Small intestine (tissue), 7 donors: ENCODE measurements at regions not wholly inside any gene's neighbourhood (a gene's known extent, or its start where the extent isn't known, plus 50 kb on each side); places are given as distances from the start of the nearest gene placed in this dataset.

ENCODE experiments used
- DNase-seq, 2 donors: peaks; one replicate each; pipeline versions ENCODE4 v3.0.0 to v3.0.0-alpha.2; 2013
- FAIRE-seq: peaks from 2 replicates; lab custom pipeline; 2012; peaks lifted over from hg19 to GRCh38; lab: Jason Lieb, UNC
- H3K27ac ChIP-seq, 3 donors: one replicate each; pipeline ENCODE4 v1.5.1; 2013; ENCODE audit warnings: low read length in 2 of 3, mild to moderate bottlenecking in 2 of 3, control low read depth in 1 of 3, inconsistent platforms in 1 of 3, low read depth in 1 of 3, moderate library complexity in 1 of 3
- H3K27me3 ChIP-seq, 3 donors: one replicate each; pipeline ENCODE4 v1.6.1; 2013; ENCODE audit warnings: low read length in 3 of 3, inconsistent platforms in 1 of 3; ENCODE audit not compliant: control insufficient read depth in 3 of 3, insufficient read depth in 3 of 3
- H3K36me3 ChIP-seq, 3 donors: one replicate each; pipeline ENCODE4 v1.6.1; 2013; ENCODE audit warnings: low read length in 3 of 3, inconsistent platforms in 1 of 3, low read depth in 1 of 3, mild to moderate bottlenecking in 1 of 3, moderate library complexity in 1 of 3; ENCODE audit not compliant: control insufficient read depth in 3 of 3, insufficient read depth in 2 of 3
- H3K4me1 ChIP-seq, 3 donors: one replicate each; pipeline ENCODE4 v1.6.1; 2013; ENCODE audit warnings: low read length in 2 of 3, inconsistent platforms in 1 of 3, low read depth in 1 of 3, mild to moderate bottlenecking in 1 of 3, moderate library complexity in 1 of 3; ENCODE audit not compliant: control insufficient read depth in 3 of 3, insufficient read depth in 2 of 3
- H3K4me3 ChIP-seq, 3 donors: one replicate each; pipeline ENCODE4 v1.5.1; 2013; ENCODE audit warnings: low read length in 3 of 3, control low read depth in 1 of 3, inconsistent platforms in 1 of 3, low read depth in 1 of 3, mild to moderate bottlenecking in 1 of 3, moderate library complexity in 1 of 3
- H3K9me3 ChIP-seq, 2 donors: one replicate each; pipeline ENCODE4 v1.6.1; 2013; ENCODE audit warnings: low read depth in 1 of 2, low read length in 1 of 2; ENCODE audit not compliant: control insufficient read depth in 2 of 2, insufficient read depth in 1 of 2
- WGBS, 3 donors: extraction: QIAGEN DNeasy Blood & Tissue Kit; methylation state at CpG; one replicate each; pipeline ENCODE4 v1.1.7; 2013; 5-methylcytosine and 5-hydroxymethylcytosine counted together
- donor health status: healthy with polysubstance abuse.
- donor health status: control.
- donor health status: control.
- donor health status: Bipolar disorder and iron deficiency.
- donor health status: healthy.

DNA sequence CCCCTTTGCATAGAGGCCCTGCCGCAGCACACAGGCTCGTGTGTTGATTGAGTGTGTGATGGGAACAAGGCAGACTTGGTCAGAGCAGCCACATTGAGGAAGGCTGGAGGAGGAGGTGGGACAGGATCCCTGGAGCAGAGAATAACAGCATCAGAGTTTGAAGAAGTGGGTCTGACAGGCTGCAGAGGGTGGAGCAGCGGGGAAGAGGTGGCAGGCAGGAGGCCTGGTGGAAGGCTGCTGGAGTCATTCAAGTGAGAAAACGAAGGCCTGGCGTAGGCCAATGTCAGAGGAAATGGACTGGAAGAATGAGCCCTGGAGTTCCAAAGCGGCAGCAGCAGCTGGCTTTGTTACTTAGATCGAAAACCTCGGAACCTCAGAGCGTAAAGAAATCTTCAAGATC, 115.0 kb upstream of the GRIK3 start:
- DNase-seq (no peak), FAIRE-seq (no peak)
- 73 to 74% (median 73%) methylated on average over 9 of the region's 9 CpGs for WGBS, 3 donors
- Histone ChIP-seq H3K36me3 (no peaks in the 10 kb centered on the region), H3K27ac (no peak overlapping the region), H3K27me3 (peaks cover 0 to 2% (median 0%) of the 10 kb centered on the region in 3 donors), H3K9me3 (no peaks in the 10 kb centered on the region), H3K4me3 (no peak overlapping the region), H3K4me1 (no peaks in the 10 kb centered on the region)

DNA sequence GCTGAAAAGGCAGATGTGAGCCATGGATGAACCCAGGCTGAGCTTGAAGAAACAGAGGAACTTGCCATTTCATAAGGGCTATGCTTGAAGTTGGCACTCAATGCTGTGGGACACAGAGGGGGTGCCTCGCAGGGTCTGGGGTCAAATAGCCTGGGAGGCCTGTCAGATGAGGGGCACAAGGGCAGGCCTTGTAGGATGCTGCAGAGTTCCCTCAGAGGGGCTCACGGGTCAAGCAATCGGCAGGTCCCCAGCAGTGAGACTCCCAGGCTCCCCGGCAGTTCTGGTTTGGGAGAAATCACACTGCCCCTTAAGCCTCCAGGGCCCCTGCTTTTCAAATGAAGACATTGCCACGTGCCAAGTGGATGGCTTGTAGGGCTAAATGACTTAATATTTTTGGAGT, 116.7 kb upstream of the GRIK3 start:
- Histone ChIP-seq H3K36me3 (no peaks in the 10 kb centered on the region), H3K27ac (no peak overlapping the region), H3K27me3 (peaks cover 0 to 2% (median 0%) of the 10 kb centered on the region in 3 donors), H3K4me1 (no peaks in the 10 kb centered on the region), H3K9me3 (no peaks in the 10 kb centered on the region), H3K4me3 (no peak overlapping the region)
- DNase-seq = no peak
- whole genome bisulfite sequencing, 3 donors = 53 to 61% (median 59%) methylated on average over 5 of the region's 5 CpGs
- FAIRE-seq = no peak

DNA sequence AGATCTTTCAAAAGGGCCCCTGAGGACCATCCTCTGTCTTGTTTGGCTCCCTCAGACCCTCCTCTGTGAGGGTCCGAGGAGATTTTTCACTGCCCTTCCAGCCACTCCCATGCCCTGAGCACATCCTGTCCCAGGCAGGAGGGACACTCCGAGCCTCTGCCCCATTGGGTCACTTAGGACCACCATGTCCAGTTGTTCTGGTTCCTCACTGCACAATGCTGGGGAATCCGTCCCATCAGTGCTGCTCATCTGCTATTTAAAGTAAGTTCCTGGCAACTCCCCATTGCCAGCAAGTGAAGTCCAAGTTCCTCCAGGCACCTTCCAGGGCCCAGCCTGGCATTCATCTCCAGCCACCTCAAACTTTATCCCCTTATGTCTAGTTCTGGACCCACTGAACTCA, 117.5 kb upstream of the GRIK3 start:
- FAIRE-seq = no peak

DNA sequence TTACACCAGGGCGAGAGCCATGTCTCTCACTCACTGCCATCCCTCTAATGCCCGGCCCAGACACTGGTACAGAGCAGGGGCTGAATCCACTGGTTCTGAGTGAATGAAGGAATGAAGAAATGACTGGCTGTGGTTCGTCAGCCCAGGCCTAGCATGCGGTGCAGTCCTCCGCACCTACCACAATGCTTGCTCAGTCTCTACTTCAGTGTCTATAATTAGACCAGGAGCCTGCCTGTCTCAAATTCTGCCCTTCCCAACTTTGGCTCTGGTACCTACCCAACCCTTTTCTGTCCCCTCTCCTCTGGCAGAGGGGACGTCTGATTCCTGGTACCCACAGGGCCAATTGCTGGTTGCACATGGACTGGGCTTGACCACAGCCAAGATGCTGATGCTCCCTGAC, 118.2 kb upstream of the GRIK3 start:
- H3K4me3 ChIP-seq = no peak overlapping the region
- no peak for FAIRE-seq

More for the DNA sequence above, 117.5 kb upstream of the GRIK3 start:
- H3K4me3 ChIP-seq = no peak overlapping the region
- no peak overlapping the region for H3K27ac ChIP-seq
- no peaks in the 10 kb centered on the region for H3K4me1 ChIP-seq
- WGBS, 3 donors = 58 to 71% (median 68%) methylated on average over 3 of the region's 3 CpGs
- H3K9me3 ChIP-seq = no peaks in the 10 kb centered on the region
- DNase-seq = no peak
- peaks cover 0 to 2% (median 0%) of the 10 kb centered on the region in 3 donors for H3K27me3 ChIP-seq
- no peaks in the 10 kb centered on the region for H3K36me3 ChIP-seq

DNA sequence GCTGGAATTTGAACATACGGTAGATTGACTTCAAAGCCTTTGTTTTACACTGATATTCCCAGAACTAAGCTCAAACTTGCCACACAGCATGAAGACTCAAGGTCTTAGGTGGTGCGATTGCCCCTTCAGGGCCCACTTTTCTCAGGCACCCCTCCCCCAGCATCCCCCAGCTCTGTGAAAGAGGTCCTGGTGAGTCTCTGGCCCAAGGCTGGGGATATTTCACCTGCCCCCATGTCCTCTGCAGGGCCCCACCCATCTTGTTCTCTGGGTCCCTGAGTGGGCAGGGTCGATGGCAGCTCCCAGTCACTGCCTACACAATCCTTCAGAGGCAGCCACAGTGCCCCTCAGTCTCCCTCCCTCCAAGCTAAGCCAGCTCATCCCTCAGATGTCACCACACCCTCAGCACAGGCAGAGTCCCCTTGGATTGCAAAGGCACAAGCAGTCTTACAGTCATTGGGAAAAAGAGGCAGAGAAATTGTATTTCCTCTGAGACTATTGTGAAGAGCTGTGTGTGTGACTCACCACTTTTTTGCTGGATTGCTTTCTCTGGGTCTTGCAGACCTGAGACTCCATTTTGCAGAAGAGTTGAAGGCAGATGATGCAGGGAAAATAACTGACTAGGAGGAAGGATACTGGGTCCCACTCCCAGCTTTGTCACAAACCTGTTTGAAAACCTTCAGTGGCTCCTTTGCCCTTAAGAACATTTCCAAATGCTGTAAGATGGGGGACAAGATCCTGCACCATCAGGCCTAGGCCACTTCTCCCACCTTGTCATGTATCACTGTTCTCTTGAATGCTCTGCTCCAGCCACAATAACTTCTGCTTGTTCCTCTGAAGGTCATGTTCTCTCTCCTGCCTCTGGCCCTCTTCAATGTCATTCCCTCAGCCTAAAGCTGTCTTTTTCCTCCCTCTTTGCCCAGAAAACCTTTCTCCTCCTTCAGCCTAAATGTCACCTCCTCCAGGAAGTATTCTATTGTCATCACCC, 119.1 kb upstream of the GRIK3 start:
- Histone ChIP-seq H3K9me3 (no peaks in the 10 kb centered on the region), H3K4me1 (no peaks in the 10 kb centered on the region), H3K27me3 (peaks cover 0 to 2% (median 0%) of the 10 kb centered on the region in 3 donors), H3K36me3 (no peaks in the 10 kb centered on the region), H3K27ac (no peak overlapping the region), H3K4me3 (no peak overlapping the region)
- FAIRE-seq (no peak), DNase-seq (no peak)
- 63 to 73% (median 67%) methylated on average over 3 of the region's 3 CpGs for WGBS, 3 donors

More for the DNA sequence above, 118.2 kb upstream of the GRIK3 start:
- Histone ChIP-seq H3K36me3 (no peaks in the 10 kb centered on the region), H3K4me1 (no peaks in the 10 kb centered on the region), H3K27me3 (peaks cover 0 to 2% (median 0%) of the 10 kb centered on the region in 3 donors), H3K27ac (no peak overlapping the region), H3K9me3 (no peaks in the 10 kb centered on the region)
- 73 to 85% (median 79%) methylated on average over 6 of the region's 6 CpGs for WGBS, 3 donors
- DNase-seq = no peak

DNA sequence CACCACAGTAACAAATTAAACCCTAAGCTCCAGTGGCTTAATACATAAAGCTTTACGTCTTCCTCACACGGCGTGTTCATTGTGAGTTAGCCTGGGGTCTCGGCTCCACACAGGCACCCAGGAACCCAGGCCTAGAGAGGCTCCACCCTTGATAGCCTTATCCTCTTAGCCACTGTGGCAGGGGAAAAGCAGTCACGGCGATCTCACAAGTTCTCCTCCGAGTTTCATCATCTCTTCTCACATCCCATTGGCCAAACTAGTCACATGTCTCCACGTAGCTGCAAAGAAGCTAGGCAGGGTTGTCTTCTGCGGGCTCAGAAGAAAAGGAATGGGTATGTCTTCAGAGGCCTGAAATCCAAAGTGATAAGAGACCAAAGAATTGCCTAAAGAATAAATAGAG, 122.3 kb upstream of the GRIK3 start:
- 67 to 76% (median 70%) methylated on average over 9 of the region's 9 CpGs for WGBS, 3 donors
- H3K4me1 ChIP-seq = no peaks in the 10 kb centered on the region
- H3K27me3 ChIP-seq = peaks cover 0 to 2% (median 0%) of the 10 kb centered on the region in 3 donors
- FAIRE-seq (no peak), DNase-seq (no peak)
- H3K27ac ChIP-seq = no peak overlapping the region
- H3K4me3 ChIP-seq = no peak overlapping the region
- H3K9me3 ChIP-seq = peaks cover 0 to 3% of the 10 kb centered on the region in 2 donors
- no peaks in the 10 kb centered on the region for H3K36me3 ChIP-seq

DNA sequence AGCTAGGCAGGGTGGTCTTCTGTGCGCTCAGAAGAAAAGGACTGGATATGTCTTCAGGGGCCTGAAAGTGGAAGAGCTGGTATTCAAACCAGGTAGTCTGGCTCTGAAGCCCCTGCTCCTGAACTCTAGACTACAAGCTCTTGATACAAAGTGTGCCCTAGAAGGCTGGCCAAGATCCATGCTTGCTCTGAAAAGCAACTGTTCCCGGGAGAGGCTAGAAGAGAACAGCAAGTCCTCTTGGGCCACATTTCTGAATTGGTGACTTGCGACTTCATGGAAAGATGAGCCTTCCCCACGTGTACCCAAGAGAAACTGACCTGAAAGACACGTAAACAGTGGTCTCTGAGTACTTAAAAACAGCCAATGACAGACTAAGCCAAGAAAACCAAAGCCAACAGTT, 123.3 kb upstream of the GRIK3 start:
- no peak overlapping the region for H3K4me3 ChIP-seq
- WGBS, 3 donors = 63 to 66% (median 64%) methylated on average over 5 of the region's 5 CpGs
- H3K4me1 ChIP-seq = no peaks in the 10 kb centered on the region
- DNase-seq = no peak
- FAIRE-seq = no peak
- H3K27ac ChIP-seq = no peak overlapping the region
- H3K27me3 ChIP-seq = peaks cover 0 to 2% (median 0%) of the 10 kb centered on the region in 3 donors
- H3K9me3 ChIP-seq = peaks cover 0 to 3% of the 10 kb centered on the region in 2 donors
- no peaks in the 10 kb centered on the region for H3K36me3 ChIP-seq

DNA sequence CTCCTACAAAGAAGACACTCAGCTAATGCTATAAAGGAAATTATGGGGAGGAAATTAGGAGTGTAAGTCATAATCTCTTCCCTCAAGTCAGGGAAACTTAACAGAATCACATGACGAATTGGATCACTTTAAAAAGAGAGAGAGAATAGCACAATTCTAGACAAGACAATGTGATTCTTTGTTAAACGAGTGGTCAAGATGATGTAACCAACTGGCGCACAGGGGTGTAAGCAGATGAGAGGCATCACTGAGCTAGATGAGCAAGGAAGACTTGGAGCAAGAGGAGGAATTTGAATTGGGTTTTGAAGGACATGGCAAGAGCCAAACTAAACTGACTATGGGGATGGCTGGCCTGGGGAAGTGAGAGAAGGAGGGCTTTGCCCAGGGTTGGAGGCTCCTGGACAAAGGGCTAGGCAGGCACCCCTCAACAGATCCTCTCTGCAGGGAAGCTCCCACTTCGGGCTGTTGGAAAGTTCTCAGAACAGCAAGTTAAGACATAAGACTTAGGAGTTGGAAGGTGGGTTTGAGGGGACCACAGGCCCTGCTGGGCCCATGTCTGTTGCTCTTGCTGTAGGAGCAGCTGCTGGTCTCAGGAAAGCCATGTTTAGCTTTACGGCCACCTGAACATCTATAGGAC, 123.9 kb upstream of the GRIK3 start:
- 69 to 79% (median 76%) methylated on average over 5 of the region's 5 CpGs for WGBS, 3 donors
- H3K9me3 ChIP-seq = peaks cover 0 to 3% of the 10 kb centered on the region in 2 donors
- no peak overlapping the region for H3K4me3 ChIP-seq
- FAIRE-seq (no peak), DNase-seq (no peak)
- no peak overlapping the region for H3K27ac ChIP-seq
- no peaks in the 10 kb centered on the region for H3K36me3 ChIP-seq
- no peaks in the 10 kb centered on the region for H3K4me1 ChIP-seq
- H3K27me3 ChIP-seq = peaks cover 0 to 2% (median 0%) of the 10 kb centered on the region in 3 donors
